B cell (primary cell): ENCODE measurements at regions not wholly inside any gene's neighbourhood (a gene's known extent, or its start where the extent isn't known, plus 50 kb on each side); places are given as distances from the start of the nearest gene placed in this dataset.

Experiments
- ATAC-seq: fragments of 200-7000 bp; cut with Tn5 transposase; one replicate; pipeline ENCODE4 v1.10.0; 2021; ENCODE audit warnings: low read depth, mild to moderate bottlenecking, moderate number of reproducible peaks, moderate library complexity
- CTCF ChIA-PET: fragments of 350-600 bp; sonication (Branson Sonifier 250); formaldehyde crosslinking; loops from one replicate; lab custom pipeline; 2021; ENCODE audit warnings: antibody characterized with exemption, inconsistent platforms; lab: Charles Lee
- POLR2A ChIA-PET: fragments of 350-600 bp; sonication (Branson Sonifier 250); formaldehyde crosslinking; loops from one replicate; lab custom pipeline; 2021; ENCODE audit warnings: antibody characterized with exemption; lab: Charles Lee
- DNase-seq: peaks from one replicate; pipeline ENCODE4 v3.0.0; 2013
- H2AFZ ChIP-seq: 2 replicates; pipeline ENCODE4 v1.6.1; 2012; ENCODE audit warnings: mild to moderate bottlenecking, low read depth, low read length; ENCODE audit not compliant: insufficient read depth, poor library complexity, severe bottlenecking
- H3K27ac ChIP-seq, 2 donors: 1 replicate in 1 of 2; 2 replicates in 1 of 2; pipeline ENCODE4 v1.5.1; 2012 to 2013; ENCODE audit warnings: low read length in 2 of 2, mild to moderate bottlenecking in 2 of 2, moderate library complexity in 1 of 2
- H3K27me3 ChIP-seq, 4 experiments: fragments of 200-600 bp in 1 of 4; sonication (generic) in 1 of 4; replicated peaks in 1 of 4; 1 replicate in 2 of 4; 2 replicates in 2 of 4; pipeline versions ENCODE4 v1.6.1 to v1.7.0; 2013 to 2016; ENCODE audit warnings: low read length in 3 of 4, mild to moderate bottlenecking in 2 of 4, mixed read lengths in 1 of 4, moderate library complexity in 1 of 4; ENCODE audit not compliant: insufficient read depth in 4 of 4, control insufficient read depth in 3 of 4; ENCODE audit errors: control extremely low read depth in 1 of 4
- H3K36me3 ChIP-seq, 2 experiments: replicated peaks in 1 of 2; 1 replicate in 1 of 2; 2 replicates in 1 of 2; pipeline versions ENCODE4 v1.6.1 to v1.7.1; 2013; ENCODE audit warnings: low read length in 1 of 2; ENCODE audit not compliant: insufficient read depth in 2 of 2, control insufficient read depth in 1 of 2; ENCODE audit errors: control extremely low read depth in 1 of 2, extremely low read depth in 1 of 2
- H3K4me1 ChIP-seq, 2 donors: fragments of 200-600 bp in 1 of 2; sonication (generic) in 1 of 2; 1 replicate in 1 of 2; 2 replicates in 1 of 2; pipeline versions ENCODE4 v1.5.1 to v1.6.1; 2013 to 2017; ENCODE audit warnings: low read length in 2 of 2; ENCODE audit not compliant: control insufficient read depth in 2 of 2, insufficient read depth in 2 of 2
- H3K4me2 ChIP-seq: replicated peaks from 2 replicates; pipeline ENCODE3; 2012; ENCODE audit warnings: mild to moderate bottlenecking, low read depth, low read length; ENCODE audit not compliant: poor library complexity, severe bottlenecking
- H3K4me3 ChIP-seq, 5 experiments: fragments of 200-600 bp in 1 of 5; sonication (generic) in 1 of 5; 1 replicate in 3 of 5; 2 replicates in 2 of 5; pipeline versions ENCODE4 v1.5.1 to v1.7.0; 2011 to 2016; ENCODE audit warnings: low read length in 4 of 5, mild to moderate bottlenecking in 4 of 5, low read depth in 2 of 5, control low read depth in 1 of 5, moderate library complexity in 1 of 5; ENCODE audit not compliant: insufficient read depth in 1 of 5; ENCODE audit errors: control extremely low read depth in 1 of 5, extremely low read depth in 1 of 5
- H3K79me2 ChIP-seq: fragments of 200-600 bp; sonication (generic); one replicate; pipeline ENCODE4 v1.6.0; 2016; ENCODE audit warnings: low read length; ENCODE audit not compliant: control insufficient read depth, insufficient read depth
- H3K9ac ChIP-seq: fragments of 200-600 bp; sonication (generic); 2 replicates; pipeline ENCODE4 v1.6.1; 2017; ENCODE audit warnings: mild to moderate bottlenecking, low read length, moderate library complexity
- H3K9me3 ChIP-seq, 3 donors: one replicate each; pipeline versions ENCODE4 v1.6.1 to v1.7.1; 2013; ENCODE audit warnings: low read length in 2 of 3; ENCODE audit not compliant: control insufficient read depth in 2 of 3, insufficient read depth in 1 of 3; ENCODE audit errors: control extremely low read depth in 1 of 3
- H4K20me1 ChIP-seq: 2 replicates; pipeline ENCODE4 v1.6.0; 2012; ENCODE audit warnings: mild to moderate bottlenecking, low read length; ENCODE audit not compliant: insufficient read depth, control insufficient read depth, poor library complexity, severe bottlenecking
- H3K27ac Mint-ChIP-seq: one replicate; pipeline ENCODE4 v1.8.0; 2021; ENCODE audit warnings: mixed read lengths
- H3K27me3 Mint-ChIP-seq: one replicate; pipeline ENCODE4 v1.8.0; 2021; ENCODE audit warnings: mixed read lengths
- H3K4me1 Mint-ChIP-seq: one replicate; pipeline ENCODE4 v1.8.0; 2021; ENCODE audit warnings: mixed read lengths
- H3K4me3 Mint-ChIP-seq: one replicate; pipeline ENCODE4 v1.8.0; 2021; ENCODE audit warnings: mixed read lengths
- H3K9me3 Mint-ChIP-seq: one replicate; pipeline ENCODE4 v1.8.0; 2022; ENCODE audit warnings: mixed read lengths; ENCODE audit not compliant: insufficient read depth
- CTCF ChIP-seq: fragments of 200-600 bp; IDR thresholded peaks from one replicate; pipeline ENCODE4 v1.8.0; 2022; ENCODE audit warnings: antibody characterized with exemption, mild to moderate bottlenecking
- EZH2 ChIP-seq: IDR thresholded peaks from 2 replicates; pipeline ENCODE4 v1.6.1; 2012; ENCODE audit warnings: borderline replicate concordance, low read depth, mild to moderate bottlenecking, moderate library complexity, low read length; ENCODE audit not compliant: insufficient read depth, poor library complexity, severe bottlenecking
- WGBS: methylation state at CpG from one replicate; pipeline ENCODE4 v1.1.5; 2013; ENCODE audit warnings: missing lambda C conversion rate; ENCODE audit not compliant: insufficient coverage; 5-methylcytosine and 5-hydroxymethylcytosine counted together
- intact Hi-C: fragments of 100-400 bp; cut with micrococcal nuclease; formaldehyde crosslinking; loops from one replicate; pipeline ENCODE4 v1.10.0; 2022

DNA sequence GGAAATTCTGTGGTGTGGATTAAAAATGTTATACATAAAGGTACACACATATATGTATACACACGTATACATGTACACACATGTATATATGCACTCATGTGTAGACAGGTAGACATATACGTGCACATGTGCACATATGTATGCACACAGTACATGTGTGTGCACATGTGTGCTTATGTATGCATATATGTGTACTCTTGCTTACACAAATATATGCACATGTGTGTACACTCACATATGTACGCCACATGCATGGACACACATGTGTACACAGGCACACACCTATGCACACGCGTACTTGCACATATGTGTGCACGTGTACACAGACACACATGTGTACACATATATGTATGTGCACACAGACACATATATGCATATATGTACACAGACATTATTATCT lies 142.8 kb upstream of the SALL3 start:
- Histone ChIP-seq H2AFZ (no peak overlapping the region), H3K27ac (no peak overlapping the region), H3K4me3 (no peak overlapping the region), H3K79me2 (no peaks in the 10 kb centered on the region), H3K4me2 (no peak overlapping the region), H3K36me3 (no peaks in the 10 kb centered on the region), H3K27me3 (no peaks in the 10 kb centered on the region), H3K9me3 (peaks cover 0 to 20% (median 0%) of the 10 kb centered on the region in 3 donors), H4K20me1 (no peaks in the 10 kb centered on the region), H3K9ac (no peak overlapping the region), H3K4me1 (no peaks in the 10 kb centered on the region)
- ChIA-PET POLR2A (no interaction called here), CTCF (no interaction called here)
- no peak for ATAC-seq
- Mint-ChIP-seq H3K4me3 (no peak overlapping the region), H3K27me3 (no peaks in the 10 kb centered on the region), H3K4me1 (no peaks in the 10 kb centered on the region), H3K27ac (no peak overlapping the region), H3K9me3 (peaks cover 6% of the 10 kb centered on the region)
- 100% methylated on average over 1 of the region's 6 CpGs for WGBS
- intact Hi-C loops, result no loop called here
- TF ChIP-seq EZH2, result no peak
- DNase-seq, result no peak

GRCh38 chr18:78837754-78838153 lies 141.9 kb upstream of the SALL3 start:
- Mint-ChIP-seq H3K4me3 (no peak overlapping the region), H3K27ac (no peak overlapping the region), H3K27me3 (no peaks in the 10 kb centered on the region), H3K4me1 (no peaks in the 10 kb centered on the region), H3K9me3 (peaks cover 6% of the 10 kb centered on the region)
- Histone ChIP-seq H3K4me3 (no peak overlapping the region), H3K27me3 (no peaks in the 10 kb centered on the region), H3K9ac (no peak overlapping the region), H3K27ac (no peak overlapping the region), H3K36me3 (no peaks in the 10 kb centered on the region), H4K20me1 (no peaks in the 10 kb centered on the region), H3K4me2 (no peak overlapping the region), H3K4me1 (no peaks in the 10 kb centered on the region), H3K79me2 (no peaks in the 10 kb centered on the region), H2AFZ (no peak overlapping the region), H3K9me3 (peaks cover 0 to 20% (median 0%) of the 10 kb centered on the region in 3 donors)
- TF ChIP-seq EZH2 (no peak), CTCF (no peak)
- no peak for ATAC-seq
- WGBS, result 96% methylated on average over 8 of the region's 14 CpGs
- ChIA-PET POLR2A (no interaction called here), CTCF (no interaction called here)
- DNase-seq, result no peak
- intact Hi-C loops, result no loop called here
